HG03354 (cell line): ENCODE measurements at regions not wholly inside any gene's neighbourhood (a gene's known extent, or its start where the extent isn't known, plus 50 kb on each side); places are given as distances from the start of the nearest gene placed in this dataset.

ENCODE experiments used
- ATAC-seq: cut with Tn5 transposase; IDR thresholded peaks from one replicate; pipeline ENCODE4 v1.9.1; 2021; ENCODE audit warnings: mild to moderate bottlenecking; ENCODE audit not compliant: unreplicated experiment, poor library complexity, severe bottlenecking

GRCh38 chr7:41319581-41319980 lies 383.3 kb downstream of the INHBA start:
- no peak for ATAC-seq

- ATAC-seq = no peak
Observed at GRCh38 chr7:41316410-41316809, 386.5 kb downstream of the INHBA start.

GRCh38 chr7:41315764-41316163 lies 387.1 kb downstream of the INHBA start:
- ATAC-seq = no peak

- ATAC-seq = no peak
Observed at GRCh38 chr7:41313171-41313570, 389.7 kb downstream of the INHBA start.

- no peak for ATAC-seq
Observed at GRCh38 chr7:41312235-41312634, 390.7 kb downstream of the INHBA start.

GRCh38 chr7:41311301-41311700 lies 391.6 kb downstream of the INHBA start:
- no peak for ATAC-seq

- ATAC-seq = no peak
Observed at GRCh38 chr7:41306486-41306885, 396.4 kb downstream of the INHBA start.

- ATAC-seq = no peak
Observed at GRCh38 chr7:41305001-41305400, 397.9 kb downstream of the INHBA start.

- ATAC-seq = no peak
Observed at GRCh38 chr7:41303709-41304108, 399.2 kb downstream of the INHBA start.

- peak; percentile 74 for ATAC-seq
Observed at GRCh38 chr7:41298409-41298808, 404.5 kb downstream of the INHBA start.

GRCh38 chr7:41297166-41297565 lies 405.7 kb downstream of the INHBA start:
- ATAC-seq = no peak

GRCh38 chr7:41295455-41295815 lies 407.5 kb downstream of the INHBA start:
- no peak for ATAC-seq

GRCh38 chr7:41294556-41295454 lies 408.1 kb downstream of the INHBA start:
- ATAC-seq = no peak

- no peak for ATAC-seq
Observed at GRCh38 chr7:41292487-41292886, 410.4 kb downstream of the INHBA start.

GRCh38 chr7:41287559-41288335 lies 415.1 kb downstream of the INHBA start:
- no peak for ATAC-seq

GRCh38 chr7:41280491-41280890 lies 422.4 kb downstream of the INHBA start:
- no peak for ATAC-seq

- no peak for ATAC-seq
Observed at GRCh38 chr7:41277561-41277960, 425.3 kb downstream of the INHBA start.

- ATAC-seq = no peak
Observed at GRCh38 chr7:41275255-41275654, 427.6 kb downstream of the INHBA start.

- no peak for ATAC-seq
Observed at GRCh38 chr7:41274179-41274578, 428.7 kb downstream of the INHBA start.

GRCh38 chr7:41272664-41273063 lies 430.2 kb downstream of the INHBA start:
- no peak for ATAC-seq

- ATAC-seq = no peak
Observed at GRCh38 chr7:41268878-41269277, 434.0 kb downstream of the INHBA start.
